K562 (cell line): ENCODE measurements at regions not wholly inside any gene's neighbourhood (a gene's known extent, or its start where the extent isn't known, plus 50 kb on each side); places are given as distances from the start of the nearest gene placed in this dataset.

Source experiments
- TEAD4 ChIP-seq, 2 experiments: sonication (generic) in 1 of 2; formaldehyde crosslinking in 1 of 2; IDR thresholded peaks; 2 replicates each; pipeline versions ENCODE4 v1.6.1 to v1.8.0; 2012 to 2022; ENCODE audit warnings: borderline replicate concordance in 1 of 2, inconsistent platforms in 1 of 2, low read length in 1 of 2, mild to moderate bottlenecking in 1 of 2, missing genetic modification reagents in 1 of 2
- ZNF253 ChIP-seq: fragments of 250-450 bp; sonication (Bioruptor Pico); conservative IDR thresholded peaks from 2 replicates; pipeline ENCODE4 v1.6.1; 2021; ENCODE audit warnings: mild to moderate bottlenecking
- ZNF57 ChIP-seq: fragments of 450-650 bp; formaldehyde crosslinking; IDR thresholded peaks from 2 replicates; pipeline ENCODE4 v1.4.0; 2020; ENCODE audit warnings: mild to moderate bottlenecking, moderate library complexity
- ZNF76 ChIP-seq: fragments of 250-450 bp; sonication (Bioruptor Pico); IDR thresholded peaks from 2 replicates; pipeline ENCODE4 v1.4.0; 2020; ENCODE audit warnings: mild to moderate bottlenecking, moderate library complexity, borderline replicate concordance
- TF ChIP-seq, protein P1 (sequence below): fragments of 200-600 bp; sonication (generic); IDR thresholded peaks from one replicate; pipeline ENCODE4 v1.6.1; 2012; ENCODE audit warnings: mild to moderate bottlenecking, low read depth, low read length, inconsistent platforms
- TF ChIP-seq, protein P2 (sequence below): sonication (generic); formaldehyde crosslinking; IDR thresholded peaks from 2 replicates; pipeline ENCODE4 v1.8.1; 2023; ENCODE audit warnings: mild to moderate bottlenecking, missing genetic modification reagents
- TF ChIP-seq, protein P3 (sequence below): fragments of 450-650 bp; formaldehyde crosslinking; IDR thresholded peaks from 2 replicates; pipeline ENCODE4 v1.4.0; 2022; ENCODE audit warnings: missing genetic modification characterization
- TF ChIP-seq, protein P4 (sequence below): sonication (generic); formaldehyde crosslinking; IDR thresholded peaks from 2 replicates; pipeline ENCODE4 v1.8.0; 2022; ENCODE audit warnings: mild to moderate bottlenecking, missing genetic modification reagents

DNA sequence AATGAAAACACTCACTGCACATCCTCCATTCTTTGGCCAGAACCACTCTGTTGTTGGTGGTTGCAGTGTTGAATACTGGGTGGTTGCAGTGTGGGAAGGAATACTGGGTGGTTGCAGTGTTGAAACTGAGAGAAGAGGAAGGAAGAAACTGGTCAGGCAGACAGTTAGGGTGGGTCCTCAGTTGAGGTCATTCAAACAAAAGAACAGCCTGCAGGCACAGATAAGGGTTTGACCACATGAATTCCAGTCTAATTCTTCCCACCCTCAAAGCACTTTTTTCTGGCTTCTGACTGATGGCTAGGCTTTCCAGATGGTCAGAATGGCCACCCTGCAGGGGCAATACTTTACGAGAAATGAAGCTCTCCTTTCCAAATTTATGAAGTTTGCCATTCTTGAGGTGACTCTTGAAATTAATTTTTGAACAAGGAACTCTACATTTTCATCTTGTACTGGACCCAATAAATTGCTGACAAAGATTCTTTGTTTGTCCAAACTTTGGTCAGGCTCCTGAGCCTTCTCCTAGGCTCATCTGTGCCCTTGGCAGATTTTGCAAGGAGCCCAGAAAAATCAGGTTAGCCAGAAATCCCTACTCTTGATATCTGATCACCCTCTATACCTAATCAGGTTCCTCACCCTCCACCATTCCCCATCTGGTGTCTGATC is 596.6 kb upstream of the CDH5 start (continued):
- TF ChIP-seq, protein P1, sequence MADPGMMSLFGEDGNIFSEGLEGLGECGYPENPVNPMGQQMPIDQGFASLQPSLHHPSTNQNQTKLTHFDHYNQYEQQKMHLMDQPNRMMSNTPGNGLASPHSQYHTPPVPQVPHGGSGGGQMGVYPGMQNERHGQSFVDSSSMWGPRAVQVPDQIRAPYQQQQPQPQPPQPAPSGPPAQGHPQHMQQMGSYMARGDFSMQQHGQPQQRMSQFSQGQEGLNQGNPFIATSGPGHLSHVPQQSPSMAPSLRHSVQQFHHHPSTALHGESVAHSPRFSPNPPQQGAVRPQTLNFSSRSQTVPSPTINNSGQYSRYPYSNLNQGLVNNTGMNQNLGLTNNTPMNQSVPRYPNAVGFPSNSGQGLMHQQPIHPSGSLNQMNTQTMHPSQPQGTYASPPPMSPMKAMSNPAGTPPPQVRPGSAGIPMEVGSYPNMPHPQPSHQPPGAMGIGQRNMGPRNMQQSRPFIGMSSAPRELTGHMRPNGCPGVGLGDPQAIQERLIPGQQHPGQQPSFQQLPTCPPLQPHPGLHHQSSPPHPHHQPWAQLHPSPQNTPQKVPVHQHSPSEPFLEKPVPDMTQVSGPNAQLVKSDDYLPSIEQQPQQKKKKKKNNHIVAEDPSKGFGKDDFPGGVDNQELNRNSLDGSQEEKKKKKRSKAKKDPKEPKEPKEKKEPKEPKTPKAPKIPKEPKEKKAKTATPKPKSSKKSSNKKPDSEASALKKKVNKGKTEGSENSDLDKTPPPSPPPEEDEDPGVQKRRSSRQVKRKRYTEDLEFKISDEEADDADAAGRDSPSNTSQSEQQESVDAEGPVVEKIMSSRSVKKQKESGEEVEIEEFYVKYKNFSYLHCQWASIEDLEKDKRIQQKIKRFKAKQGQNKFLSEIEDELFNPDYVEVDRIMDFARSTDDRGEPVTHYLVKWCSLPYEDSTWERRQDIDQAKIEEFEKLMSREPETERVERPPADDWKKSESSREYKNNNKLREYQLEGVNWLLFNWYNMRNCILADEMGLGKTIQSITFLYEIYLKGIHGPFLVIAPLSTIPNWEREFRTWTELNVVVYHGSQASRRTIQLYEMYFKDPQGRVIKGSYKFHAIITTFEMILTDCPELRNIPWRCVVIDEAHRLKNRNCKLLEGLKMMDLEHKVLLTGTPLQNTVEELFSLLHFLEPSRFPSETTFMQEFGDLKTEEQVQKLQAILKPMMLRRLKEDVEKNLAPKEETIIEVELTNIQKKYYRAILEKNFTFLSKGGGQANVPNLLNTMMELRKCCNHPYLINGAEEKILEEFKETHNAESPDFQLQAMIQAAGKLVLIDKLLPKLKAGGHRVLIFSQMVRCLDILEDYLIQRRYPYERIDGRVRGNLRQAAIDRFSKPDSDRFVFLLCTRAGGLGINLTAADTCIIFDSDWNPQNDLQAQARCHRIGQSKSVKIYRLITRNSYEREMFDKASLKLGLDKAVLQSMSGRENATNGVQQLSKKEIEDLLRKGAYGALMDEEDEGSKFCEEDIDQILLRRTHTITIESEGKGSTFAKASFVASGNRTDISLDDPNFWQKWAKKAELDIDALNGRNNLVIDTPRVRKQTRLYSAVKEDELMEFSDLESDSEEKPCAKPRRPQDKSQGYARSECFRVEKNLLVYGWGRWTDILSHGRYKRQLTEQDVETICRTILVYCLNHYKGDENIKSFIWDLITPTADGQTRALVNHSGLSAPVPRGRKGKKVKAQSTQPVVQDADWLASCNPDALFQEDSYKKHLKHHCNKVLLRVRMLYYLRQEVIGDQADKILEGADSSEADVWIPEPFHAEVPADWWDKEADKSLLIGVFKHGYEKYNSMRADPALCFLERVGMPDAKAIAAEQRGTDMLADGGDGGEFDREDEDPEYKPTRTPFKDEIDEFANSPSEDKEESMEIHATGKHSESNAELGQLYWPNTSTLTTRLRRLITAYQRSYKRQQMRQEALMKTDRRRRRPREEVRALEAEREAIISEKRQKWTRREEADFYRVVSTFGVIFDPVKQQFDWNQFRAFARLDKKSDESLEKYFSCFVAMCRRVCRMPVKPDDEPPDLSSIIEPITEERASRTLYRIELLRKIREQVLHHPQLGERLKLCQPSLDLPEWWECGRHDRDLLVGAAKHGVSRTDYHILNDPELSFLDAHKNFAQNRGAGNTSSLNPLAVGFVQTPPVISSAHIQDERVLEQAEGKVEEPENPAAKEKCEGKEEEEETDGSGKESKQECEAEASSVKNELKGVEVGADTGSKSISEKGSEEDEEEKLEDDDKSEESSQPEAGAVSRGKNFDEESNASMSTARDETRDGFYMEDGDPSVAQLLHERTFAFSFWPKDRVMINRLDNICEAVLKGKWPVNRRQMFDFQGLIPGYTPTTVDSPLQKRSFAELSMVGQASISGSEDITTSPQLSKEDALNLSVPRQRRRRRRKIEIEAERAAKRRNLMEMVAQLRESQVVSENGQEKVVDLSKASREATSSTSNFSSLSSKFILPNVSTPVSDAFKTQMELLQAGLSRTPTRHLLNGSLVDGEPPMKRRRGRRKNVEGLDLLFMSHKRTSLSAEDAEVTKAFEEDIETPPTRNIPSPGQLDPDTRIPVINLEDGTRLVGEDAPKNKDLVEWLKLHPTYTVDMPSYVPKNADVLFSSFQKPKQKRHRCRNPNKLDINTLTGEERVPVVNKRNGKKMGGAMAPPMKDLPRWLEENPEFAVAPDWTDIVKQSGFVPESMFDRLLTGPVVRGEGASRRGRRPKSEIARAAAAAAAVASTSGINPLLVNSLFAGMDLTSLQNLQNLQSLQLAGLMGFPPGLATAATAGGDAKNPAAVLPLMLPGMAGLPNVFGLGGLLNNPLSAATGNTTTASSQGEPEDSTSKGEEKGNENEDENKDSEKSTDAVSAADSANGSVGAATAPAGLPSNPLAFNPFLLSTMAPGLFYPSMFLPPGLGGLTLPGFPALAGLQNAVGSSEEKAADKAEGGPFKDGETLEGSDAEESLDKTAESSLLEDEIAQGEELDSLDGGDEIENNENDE = no peak
- TF ChIP-seq, protein P2, sequence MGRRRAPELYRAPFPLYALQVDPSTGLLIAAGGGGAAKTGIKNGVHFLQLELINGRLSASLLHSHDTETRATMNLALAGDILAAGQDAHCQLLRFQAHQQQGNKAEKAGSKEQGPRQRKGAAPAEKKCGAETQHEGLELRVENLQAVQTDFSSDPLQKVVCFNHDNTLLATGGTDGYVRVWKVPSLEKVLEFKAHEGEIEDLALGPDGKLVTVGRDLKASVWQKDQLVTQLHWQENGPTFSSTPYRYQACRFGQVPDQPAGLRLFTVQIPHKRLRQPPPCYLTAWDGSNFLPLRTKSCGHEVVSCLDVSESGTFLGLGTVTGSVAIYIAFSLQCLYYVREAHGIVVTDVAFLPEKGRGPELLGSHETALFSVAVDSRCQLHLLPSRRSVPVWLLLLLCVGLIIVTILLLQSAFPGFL = no peak
- TF ChIP-seq, protein P3, sequence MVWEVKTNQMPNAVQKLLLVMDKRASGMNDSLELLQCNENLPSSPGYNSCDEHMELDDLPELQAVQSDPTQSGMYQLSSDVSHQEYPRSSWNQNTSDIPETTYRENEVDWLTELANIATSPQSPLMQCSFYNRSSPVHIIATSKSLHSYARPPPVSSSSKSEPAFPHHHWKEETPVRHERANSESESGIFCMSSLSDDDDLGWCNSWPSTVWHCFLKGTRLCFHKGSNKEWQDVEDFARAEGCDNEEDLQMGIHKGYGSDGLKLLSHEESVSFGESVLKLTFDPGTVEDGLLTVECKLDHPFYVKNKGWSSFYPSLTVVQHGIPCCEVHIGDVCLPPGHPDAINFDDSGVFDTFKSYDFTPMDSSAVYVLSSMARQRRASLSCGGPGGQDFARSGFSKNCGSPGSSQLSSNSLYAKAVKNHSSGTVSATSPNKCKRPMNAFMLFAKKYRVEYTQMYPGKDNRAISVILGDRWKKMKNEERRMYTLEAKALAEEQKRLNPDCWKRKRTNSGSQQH (CRISPR knock-in tag) = no peak
- TF ChIP-seq, protein P4, sequence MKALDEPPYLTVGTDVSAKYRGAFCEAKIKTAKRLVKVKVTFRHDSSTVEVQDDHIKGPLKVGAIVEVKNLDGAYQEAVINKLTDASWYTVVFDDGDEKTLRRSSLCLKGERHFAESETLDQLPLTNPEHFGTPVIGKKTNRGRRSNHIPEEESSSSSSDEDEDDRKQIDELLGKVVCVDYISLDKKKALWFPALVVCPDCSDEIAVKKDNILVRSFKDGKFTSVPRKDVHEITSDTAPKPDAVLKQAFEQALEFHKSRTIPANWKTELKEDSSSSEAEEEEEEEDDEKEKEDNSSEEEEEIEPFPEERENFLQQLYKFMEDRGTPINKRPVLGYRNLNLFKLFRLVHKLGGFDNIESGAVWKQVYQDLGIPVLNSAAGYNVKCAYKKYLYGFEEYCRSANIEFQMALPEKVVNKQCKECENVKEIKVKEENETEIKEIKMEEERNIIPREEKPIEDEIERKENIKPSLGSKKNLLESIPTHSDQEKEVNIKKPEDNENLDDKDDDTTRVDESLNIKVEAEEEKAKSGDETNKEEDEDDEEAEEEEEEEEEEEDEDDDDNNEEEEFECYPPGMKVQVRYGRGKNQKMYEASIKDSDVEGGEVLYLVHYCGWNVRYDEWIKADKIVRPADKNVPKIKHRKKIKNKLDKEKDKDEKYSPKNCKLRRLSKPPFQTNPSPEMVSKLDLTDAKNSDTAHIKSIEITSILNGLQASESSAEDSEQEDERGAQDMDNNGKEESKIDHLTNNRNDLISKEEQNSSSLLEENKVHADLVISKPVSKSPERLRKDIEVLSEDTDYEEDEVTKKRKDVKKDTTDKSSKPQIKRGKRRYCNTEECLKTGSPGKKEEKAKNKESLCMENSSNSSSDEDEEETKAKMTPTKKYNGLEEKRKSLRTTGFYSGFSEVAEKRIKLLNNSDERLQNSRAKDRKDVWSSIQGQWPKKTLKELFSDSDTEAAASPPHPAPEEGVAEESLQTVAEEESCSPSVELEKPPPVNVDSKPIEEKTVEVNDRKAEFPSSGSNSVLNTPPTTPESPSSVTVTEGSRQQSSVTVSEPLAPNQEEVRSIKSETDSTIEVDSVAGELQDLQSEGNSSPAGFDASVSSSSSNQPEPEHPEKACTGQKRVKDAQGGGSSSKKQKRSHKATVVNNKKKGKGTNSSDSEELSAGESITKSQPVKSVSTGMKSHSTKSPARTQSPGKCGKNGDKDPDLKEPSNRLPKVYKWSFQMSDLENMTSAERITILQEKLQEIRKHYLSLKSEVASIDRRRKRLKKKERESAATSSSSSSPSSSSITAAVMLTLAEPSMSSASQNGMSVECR (CRISPR knock-in tag) = no peak
- TF ChIP-seq TEAD4 (IDR thresholded peaks at IDR 0.05; ENCODE audit: low read length) (peak; percentile 81), TEAD4 (CRISPR knock-in tag; IDR thresholded peaks at IDR 0.05; ENCODE audit: borderline replicate concordance) (no peak), ZNF57 (CRISPR knock-in tag) (no peak), ZNF76 (CRISPR knock-in tag) (no peak), ZNF253 (CRISPR knock-in tag) (no peak)
